AG09319 (cell line): ENCODE measurements at regions not wholly inside any gene's neighbourhood (a gene's known extent, or its start where the extent isn't known, plus 50 kb on each side); places are given as distances from the start of the nearest gene placed in this dataset.

ENCODE experiments used
- DNase-seq: peaks from one replicate; pipeline ENCODE4 v3.0.0-alpha.2; 2010; ENCODE audit warnings: low read depth; ENCODE audit errors: extremely low read depth
- CTCF ChIP-seq: IDR thresholded peaks from 2 replicates; pipeline ENCODE4 v1.5.1; 2011; ENCODE audit warnings: low read depth, mild to moderate bottlenecking, inconsistent platforms, low read length, moderate library complexity

- DNase-seq, result no peak
- TF ChIP-seq CTCF, result no peak
Measured at GRCh38 chr2:107374249-107374648, 452.4 kb upstream of the RGPD4 start.

GRCh38 chr2:107376909-107377308, 449.8 kb upstream of the RGPD4 start:
- no peak for DNase-seq
- no peak for TF ChIP-seq CTCF

- no peak for DNase-seq
- TF ChIP-seq CTCF, result no peak
Measured at GRCh38 chr2:107380912-107381311, 445.8 kb upstream of the RGPD4 start.

- TF ChIP-seq CTCF, result no peak
- no peak for DNase-seq
Measured at GRCh38 chr2:107383691-107384090, 443.0 kb upstream of the RGPD4 start.

- no peak for TF ChIP-seq CTCF
- no peak for DNase-seq
Measured at GRCh38 chr2:107384422-107384821, 442.3 kb upstream of the RGPD4 start.

- no peak for TF ChIP-seq CTCF
- no peak for DNase-seq
Measured at GRCh38 chr2:107385921-107386320, 440.8 kb upstream of the RGPD4 start.

- TF ChIP-seq CTCF, result no peak
- DNase-seq, result no peak
Measured at GRCh38 chr2:107392241-107392704, 434.4 kb upstream of the RGPD4 start.
